RPMI7951 (cell line): ENCODE measurements at regions not wholly inside any gene's neighbourhood (a gene's known extent, or its start where the extent isn't known, plus 50 kb on each side); places are given as distances from the start of the nearest gene placed in this dataset.
"Not testable (repeated sequence)": the region's sequence is repeated elsewhere in the genome, so short reads cannot be mapped to it uniquely, and the experiment has no call there.

Source experiments
- DNase-seq: peaks from one replicate; pipeline ENCODE4 v3.0.0-alpha.2; 2012; ENCODE audit warnings: low read depth

DNA sequence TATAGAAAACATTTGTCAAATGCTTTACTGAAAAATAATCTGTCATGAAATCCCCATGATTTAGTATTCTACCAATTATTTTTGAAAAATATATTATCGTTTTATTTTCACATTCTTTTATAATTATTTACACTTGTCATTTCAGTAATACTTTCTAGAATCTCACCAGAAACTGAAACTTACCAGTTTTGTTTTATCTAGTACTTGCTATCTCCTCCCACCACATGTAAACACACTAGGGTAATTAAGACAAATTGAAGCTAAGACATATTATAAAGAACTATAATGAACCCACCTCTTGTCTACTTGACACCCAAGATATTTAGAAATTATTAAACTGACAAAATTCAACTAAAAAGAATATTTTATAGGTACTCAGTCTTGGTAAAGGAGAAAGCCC, 51.5 kb upstream of the GRM3 start:
- DNase-seq: no peak

DNA sequence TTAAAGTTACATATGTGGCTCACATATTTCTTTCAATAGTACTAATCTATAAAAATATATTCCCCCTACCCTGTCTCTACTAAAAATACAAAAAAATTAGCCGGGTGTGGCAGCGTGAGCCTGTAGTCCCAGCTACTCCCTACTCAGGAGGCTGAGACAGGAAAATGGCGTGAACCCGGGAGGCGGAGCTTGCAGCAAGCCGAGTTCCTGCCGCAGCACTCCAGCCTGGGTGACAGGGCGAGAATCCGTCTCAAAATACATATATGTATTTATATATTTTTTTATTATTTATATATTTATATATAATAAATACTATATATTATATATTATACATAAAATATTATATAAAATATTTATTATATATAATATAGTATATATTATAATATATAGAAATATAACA, 69.7 kb upstream of the GRM3 start:
- DNase-seq: no peak

DNA sequence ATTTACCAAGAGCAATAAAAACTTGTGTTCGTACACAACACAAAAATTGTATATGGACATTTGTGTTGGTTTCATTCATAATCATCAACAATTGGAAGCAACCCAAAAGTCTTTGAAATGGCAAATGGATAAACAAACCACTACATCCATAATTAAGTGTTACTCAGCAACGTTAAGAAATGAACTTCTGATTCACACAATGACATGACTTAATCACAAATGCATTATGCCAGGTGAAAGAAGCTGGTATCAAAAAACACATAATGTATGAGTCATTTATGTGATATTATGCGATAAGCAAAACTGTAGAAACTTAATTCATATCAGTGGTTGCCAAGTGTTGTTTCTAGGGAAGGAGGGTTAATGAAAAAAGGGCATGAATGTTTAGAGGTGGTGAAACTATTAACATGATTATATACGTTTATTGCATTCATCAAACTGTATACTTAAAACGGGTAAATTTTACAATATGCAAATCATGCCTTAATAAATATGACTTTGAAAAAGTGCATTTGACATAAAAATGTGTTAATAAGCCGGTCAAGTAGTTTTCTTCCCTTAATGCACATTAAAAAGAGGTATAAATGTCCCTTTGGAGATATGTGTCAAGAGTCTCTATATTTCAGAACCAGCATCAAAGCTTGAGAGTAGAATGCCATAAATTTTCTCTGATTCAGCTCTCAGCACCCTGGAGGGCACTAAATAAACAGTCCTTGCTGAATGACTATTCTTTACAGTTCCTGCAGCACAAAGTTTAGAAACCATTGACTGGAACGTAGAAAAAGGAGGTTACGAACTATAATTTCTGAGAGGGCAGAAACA, 84.8 kb upstream of the GRM3 start:
- DNase-seq: no peak

DNA sequence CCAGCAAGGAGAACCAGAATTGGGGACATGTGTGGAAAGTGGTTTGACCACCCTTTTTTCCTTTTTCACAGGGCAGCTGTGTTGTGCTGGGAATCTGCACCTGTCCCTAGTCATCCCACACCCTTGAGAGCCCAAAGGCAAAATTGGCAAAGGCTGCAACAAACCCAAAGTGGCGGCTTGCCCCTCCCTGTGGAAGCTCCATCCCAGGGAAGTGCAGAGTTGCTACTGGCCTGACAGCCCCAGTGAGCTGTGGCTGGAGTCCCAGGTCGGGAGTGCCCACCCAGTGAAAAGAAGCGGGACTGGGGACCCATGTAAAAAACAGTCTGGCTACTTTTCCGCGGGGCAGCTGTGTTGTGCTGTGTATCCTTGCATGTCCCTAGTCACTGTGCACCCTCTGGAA, 109.1 kb upstream of the GRM3 start:
- no peak for DNase-seq

DNA sequence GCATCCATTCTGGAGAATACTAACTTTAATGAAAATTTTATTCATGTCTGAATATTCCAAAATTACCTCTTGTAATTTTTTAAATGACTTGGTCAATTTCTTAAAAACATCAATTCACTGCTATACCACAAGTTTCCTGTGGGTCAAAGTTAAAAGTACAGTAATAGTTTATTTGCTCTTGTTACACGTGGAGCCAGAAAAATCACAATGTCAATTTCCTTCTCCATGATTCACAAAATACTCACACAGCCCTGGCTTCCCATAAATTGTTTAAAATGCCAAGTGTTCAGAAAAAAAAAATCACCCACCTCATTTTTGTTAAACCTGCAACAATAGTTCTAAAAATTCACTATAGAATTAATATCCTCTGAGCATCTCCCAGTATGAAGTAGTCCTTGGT, 139.5 kb upstream of the GRM3 start:
- DNase-seq: no peak

DNA sequence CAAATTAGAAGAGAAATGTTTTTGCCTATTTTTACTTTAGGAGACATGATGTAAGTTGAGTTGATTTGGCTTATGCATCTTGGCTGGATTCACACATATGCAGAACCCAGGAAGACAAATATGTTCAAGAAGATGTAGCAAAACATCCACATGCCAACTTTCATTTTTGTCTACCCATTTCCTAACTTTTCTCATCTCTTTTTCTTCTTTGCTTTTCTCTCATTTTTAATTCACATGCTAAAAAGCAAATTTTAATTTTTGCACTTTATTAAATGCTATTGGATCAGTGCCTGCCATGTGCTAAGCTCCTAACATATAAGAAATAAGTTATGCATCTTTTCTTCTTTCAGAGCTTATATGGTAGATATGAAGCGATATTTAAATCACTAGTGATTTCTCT, 143.7 kb upstream of the GRM3 start:
- no peak for DNase-seq

DNA sequence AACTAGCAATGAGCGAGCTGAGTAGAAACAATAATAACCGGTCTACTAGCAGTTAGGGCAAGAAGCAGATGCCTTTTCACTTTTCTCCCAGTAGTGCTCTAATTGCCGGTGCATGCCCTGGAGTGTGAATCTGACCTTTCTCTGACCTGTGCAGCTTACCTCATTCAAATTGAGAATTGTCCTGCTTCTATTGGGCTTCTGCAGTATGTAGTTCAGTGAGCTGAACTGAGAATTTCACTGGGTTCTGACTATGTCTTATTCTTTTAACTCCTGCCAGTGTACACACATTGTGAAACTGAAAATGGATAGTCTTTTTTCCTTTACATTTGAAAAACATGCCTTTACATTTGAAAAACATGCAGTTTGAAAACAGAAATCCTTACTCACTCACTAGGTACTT, 157.9 kb upstream of the GRM3 start:
- no peak for DNase-seq

DNA sequence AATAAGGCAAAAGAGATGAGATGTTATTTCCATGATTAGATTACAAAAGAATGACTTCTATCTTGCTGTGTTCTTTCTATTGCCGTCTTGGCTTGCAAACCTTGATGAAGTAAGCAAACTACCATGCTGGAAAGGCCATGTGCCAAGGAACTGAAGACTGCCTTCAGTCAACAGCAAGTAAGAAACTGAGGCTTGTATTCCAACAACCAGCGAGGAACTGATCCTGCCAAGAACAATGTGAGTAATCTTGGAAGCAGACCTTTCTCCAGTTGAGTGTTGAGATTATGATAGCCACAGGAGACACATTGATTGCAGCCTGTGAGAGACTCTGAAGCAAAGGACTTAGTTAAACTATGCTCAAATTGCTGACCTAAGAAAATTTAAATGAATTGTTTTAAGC, 164.6 kb upstream of the GRM3 start:
- DNase-seq: no peak

DNA sequence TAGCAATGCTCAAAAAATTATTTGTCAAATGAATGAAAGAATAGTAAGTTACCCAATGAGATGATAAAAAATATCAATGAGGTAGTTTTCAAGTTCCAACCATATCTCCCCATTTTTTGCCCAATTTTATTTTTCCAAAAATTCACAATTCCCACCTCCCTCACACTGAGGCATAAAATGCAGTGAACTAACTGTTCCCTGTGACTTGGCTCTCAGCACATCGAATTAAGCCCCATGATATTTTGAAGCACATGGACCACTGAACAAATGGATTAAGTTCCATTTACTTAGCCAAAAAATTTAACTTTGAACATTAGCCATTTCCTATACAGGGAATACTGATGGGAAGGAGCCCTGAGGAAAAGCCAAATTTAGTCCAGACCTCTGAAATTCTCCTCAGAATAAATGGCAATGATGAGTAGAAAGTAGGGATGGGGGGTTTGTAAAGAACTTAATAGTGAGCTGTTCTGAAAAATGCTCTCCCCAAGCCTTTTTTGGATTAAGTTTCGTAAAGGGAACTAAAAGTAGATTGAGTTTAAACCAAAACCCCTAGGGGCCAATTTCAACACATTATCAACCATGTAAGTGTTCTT, 166.3 kb upstream of the GRM3 start:
- no peak for DNase-seq

DNA sequence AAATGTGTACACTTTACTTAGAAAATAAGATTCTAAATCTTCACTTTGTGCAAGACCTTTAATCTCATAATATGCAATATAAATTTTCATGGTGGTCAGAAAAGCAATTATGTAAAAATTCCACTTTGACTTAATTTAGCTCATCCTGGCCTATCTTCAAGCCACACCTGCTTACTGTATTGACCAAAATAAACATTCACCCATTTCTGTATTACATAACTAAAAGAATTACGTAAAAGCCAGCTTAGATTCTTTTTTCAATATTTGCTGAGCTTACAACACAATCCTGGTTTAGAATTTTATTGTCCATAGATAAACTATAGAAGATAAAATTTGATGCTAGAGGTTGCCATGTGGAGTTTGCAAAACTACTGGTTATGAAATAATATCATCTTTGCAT, 172.9 kb upstream of the GRM3 start:
- no peak for DNase-seq

DNA sequence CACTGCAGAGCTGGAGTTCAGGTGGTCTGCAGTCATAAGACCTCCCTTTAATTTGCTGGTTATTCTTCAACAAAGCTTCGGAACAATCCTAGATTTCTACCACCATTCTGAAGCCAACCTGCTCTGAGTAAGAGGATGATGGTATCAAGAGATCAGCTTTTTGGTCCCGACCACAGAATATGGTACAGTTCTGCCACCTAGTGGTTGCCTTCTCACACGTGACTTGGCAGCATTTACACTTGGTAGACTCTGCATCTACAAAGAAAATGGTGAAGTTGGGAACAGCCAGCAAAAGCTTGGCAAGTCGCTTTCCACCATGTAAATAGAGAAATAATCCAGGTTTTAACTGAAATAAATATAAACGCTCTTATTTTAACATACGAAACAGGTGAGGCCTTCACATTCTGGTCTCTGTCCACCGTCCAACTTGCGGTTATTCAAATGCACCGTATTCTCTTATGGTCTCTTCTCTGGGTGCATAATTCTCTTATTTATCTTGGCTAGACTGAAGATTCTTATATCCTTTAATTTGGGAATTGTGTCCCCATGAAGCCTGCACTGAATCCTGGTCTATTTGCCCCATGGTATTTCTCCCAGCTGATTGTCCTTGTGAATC, 173.9 kb upstream of the GRM3 start:
- DNase-seq: peak; percentile 47

DNA sequence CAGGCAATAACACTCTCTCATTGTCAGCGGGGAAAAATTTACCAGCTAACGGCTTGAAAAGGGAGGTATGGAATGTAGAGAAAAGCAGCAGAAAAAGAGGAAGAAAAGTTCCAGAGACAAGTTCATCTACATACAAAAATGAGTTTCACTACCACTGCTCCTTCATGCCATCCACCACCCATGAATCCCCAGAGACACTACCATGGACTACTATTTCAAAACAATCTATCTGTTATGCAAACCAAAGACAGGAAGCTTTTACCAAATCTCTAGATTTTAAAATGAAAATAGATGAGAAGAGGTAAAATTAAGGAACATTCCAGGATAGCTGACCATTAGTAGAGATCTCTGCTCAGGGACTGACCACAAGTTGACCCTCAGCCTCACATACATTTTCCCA, 189.0 kb upstream of the GRM3 start:
- DNase-seq: no peak

DNA sequence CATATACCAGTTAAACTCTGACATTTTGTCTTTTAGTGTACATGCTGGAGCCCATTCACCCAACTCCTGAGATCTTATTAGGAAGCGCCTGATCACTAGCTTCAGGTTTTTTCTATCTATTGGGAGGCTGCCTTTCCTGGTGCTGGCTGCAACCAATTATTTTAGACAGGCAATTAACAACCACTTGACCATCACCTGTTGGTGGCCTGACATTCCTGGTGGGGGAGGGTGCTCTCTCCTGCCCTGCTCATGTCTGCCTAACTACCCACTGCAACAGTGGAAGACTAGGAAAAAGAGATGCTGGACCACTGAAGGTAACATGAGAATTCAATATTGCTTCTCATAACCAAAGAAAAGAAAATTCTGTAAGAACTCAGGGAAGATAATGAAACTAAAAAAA, 190.3 kb upstream of the GRM3 start:
- no peak for DNase-seq

DNA sequence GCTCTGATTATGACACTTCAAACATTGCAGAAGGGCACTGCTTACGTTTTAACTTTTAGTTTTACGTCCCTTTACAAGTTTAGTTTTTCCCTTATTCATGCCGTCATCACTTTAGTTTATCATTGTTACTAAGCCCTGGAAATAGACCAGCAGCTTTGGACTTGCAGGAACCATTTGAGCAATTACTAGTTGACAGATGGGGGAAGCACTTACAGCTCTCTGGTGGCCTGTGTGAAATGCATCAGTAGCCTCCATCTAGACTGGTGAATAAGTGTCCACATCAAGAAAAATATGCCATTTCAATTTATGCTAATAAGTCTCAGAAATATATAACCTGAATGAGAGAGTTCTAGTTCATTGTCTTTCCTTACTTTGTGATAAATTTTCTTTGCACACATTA, 194.9 kb upstream of the GRM3 start:
- DNase-seq: no peak

DNA sequence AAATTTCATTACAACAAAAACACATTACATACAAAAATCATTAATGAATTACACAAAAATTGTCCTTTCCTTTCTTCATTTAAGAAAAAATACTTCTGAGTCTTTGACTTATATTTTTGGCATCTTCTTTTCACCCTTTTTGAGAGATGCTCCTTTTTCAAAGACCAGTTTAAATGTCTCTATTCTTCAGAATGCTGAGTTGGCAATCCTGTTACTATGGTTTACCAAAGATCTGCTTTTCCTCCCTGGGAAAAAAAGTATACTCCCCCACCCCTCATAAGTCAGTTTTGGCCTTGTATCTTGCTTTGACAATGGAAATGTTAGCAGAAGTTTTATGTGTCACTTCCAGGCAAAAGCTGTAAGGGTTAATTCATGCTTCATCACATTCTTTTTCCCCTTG, 198.4 kb upstream of the GRM3 start:
- no peak for DNase-seq

DNA sequence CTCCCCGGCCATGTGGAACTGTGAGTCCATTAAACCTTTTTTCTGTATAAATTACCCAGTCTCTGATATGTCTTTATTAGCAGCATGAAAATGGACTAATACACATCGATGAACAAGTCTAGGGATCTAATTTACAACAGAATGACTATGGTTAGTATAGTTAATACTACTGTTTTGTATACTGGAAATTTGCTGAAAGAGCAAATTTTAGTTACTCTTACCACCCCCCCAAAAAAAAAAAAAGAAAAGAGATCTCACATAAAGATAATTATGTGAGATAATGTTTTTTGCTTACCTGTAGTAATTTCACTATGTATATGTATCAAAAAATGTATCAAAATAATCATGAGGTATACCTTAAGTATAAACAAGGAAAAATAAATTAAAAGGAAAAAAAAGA, 199.5 kb upstream of the GRM3 start:
- no peak for DNase-seq

DNA sequence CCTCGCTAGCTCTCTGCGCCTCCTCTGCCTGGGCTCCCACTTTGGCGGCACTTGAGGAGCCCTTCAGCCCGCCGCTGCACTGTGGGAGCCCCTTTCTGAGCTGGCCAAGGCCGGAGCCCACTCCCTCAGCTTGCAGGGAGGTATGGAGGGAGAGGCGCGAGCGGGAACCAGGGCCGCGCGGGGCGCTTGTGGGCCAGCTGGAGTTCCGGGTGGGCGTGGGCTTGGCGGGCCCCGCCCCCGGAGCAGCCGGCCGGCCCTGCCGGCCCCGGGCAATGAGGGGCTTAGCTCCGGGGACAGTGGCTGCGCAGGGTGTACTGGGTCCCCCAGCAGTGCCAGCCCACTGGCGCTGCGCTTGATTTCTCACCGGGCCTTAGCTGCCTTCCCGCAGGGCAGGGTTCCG, 203.3 kb upstream of the GRM3 start:
- not testable (repeated sequence) for DNase-seq

DNA sequence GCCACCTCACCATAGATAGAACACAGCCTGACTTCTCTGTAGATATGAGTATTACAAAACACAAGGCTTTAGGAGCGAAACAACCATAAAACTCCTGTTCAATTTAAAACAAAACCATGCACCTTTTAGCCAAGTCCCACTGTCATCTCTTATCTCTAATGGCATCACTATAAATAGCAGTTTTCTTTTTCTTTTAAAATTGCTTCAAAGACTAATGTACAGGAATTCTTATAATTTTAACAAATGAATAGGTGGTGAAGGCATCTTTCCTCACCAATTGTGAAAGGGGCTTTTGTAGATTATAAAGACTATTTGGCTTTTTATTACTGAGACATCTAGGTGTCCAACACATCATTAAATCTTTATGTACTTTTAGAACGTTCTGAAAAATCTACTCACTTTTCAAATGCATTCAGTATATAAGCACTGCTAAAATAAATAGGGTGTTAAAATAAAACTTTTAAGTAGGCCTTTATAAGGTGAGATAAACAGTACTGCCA, 205.7 kb upstream of the GRM3 start:
- no peak for DNase-seq

DNA sequence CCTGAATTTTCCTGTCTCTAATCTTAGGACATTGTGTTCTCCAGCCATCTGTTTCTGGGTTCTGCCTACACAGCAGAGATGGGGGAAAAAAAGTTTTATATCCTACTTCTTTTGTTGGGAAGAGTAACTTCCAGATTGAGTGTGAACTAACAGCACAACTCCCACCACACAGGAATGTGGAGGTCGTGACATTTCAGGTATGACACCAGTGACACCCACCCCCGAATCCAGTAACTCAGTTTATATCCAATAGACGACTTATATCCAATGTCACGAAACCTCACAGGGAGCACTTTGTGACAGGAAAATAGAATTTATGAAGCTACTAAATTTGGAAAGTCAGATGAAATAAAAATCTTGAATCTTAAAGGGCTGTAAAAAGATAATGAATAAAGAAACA, 211.9 kb upstream of the GRM3 start:
- DNase-seq: no peak

DNA sequence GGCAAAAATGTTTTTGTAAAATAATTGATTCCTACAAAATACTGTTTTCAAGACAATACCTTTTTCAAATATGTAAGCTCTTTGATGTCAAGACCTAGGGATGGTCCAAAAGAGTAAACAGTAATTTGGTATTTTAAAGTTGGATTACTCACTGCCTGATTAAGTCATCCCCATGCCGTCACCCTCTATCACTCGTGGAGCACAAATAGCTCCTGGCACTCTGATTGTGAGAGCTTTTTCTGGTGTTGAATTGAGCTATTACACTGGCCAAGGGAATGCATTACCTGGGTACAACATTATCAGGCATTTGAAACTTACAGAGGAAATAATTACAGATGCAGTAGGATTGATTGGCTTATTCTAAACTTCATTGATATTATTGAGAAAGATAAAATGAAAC, 231.9 kb upstream of the GRM3 start:
- no peak for DNase-seq

DNA sequence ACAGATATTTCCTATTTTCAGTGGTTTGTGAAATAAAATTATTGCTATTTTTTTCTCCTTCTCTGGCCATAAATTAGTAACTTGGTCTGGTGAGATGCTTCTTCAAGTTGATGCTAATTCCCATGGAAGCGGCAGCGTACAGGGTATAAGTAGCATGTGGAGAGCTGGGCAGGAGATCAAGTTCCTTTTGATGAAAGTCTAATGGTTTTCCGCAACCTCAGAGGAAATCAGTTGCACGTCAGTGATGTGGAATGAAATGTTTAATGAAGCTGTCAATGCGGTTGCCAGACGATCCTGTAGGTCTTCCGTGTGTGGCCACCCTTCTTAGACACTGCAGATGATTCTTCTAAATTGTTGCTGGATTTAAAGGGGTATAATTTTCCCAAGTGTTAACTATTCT, 236.4 kb upstream of the GRM3 start:
- DNase-seq: no peak

DNA sequence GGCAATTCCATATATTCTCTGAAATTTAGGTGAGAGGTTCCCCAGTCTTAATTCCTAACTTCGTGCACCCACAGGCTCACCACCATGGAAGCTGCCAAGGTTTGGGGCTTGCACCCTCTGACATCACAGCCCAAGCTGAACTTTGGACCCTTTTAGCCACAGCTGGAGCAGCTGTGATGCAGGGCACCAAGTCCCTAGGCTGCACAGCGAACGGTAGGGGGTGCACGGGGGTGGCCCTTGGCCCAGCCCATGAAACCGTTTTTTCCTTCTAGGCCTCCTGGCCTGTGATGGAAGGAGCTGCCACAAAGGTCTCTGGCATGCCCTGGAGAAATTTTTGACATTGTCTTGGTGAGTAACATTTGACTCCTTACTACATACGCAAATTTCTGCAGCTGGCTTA, 251.9 kb upstream of the GRM3 start:
- DNase-seq: no peak

DNA sequence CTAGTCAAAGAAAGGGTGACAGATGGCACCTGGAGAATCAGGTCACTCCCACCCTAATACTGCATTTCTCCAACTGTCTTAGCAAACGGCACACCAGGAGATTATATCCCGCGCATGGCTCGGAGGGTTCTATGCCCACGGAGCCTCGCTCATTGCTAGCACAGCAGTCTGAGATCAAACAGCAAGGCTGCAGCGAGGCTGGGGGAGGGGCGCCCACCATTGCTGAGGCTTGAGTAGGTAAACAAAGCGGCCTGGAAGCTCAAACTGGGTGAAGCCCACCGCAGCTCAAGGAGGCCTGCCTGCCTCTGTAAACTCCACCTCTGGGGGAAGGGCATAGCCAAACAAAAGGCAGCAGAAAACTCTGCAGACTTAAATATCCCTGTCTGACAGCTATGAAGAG, 268.1 kb upstream of the GRM3 start:
- DNase-seq: not testable (repeated sequence)
